HG02759 (cell line): ENCODE measurements at regions not wholly inside any gene's neighbourhood (a gene's known extent, or its start where the extent isn't known, plus 50 kb on each side); places are given as distances from the start of the nearest gene placed in this dataset.

Source experiments
- ATAC-seq: cut with Tn5 transposase; IDR thresholded peaks from one replicate; pipeline ENCODE4 v1.9.1; 2021; ENCODE audit warnings: mild to moderate bottlenecking, moderate library complexity; ENCODE audit not compliant: unreplicated experiment

GRCh38 chr16:6863135-6863534 lies 469.5 kb upstream of the RBFOX1 start:
- ATAC-seq: no peak

DNA sequence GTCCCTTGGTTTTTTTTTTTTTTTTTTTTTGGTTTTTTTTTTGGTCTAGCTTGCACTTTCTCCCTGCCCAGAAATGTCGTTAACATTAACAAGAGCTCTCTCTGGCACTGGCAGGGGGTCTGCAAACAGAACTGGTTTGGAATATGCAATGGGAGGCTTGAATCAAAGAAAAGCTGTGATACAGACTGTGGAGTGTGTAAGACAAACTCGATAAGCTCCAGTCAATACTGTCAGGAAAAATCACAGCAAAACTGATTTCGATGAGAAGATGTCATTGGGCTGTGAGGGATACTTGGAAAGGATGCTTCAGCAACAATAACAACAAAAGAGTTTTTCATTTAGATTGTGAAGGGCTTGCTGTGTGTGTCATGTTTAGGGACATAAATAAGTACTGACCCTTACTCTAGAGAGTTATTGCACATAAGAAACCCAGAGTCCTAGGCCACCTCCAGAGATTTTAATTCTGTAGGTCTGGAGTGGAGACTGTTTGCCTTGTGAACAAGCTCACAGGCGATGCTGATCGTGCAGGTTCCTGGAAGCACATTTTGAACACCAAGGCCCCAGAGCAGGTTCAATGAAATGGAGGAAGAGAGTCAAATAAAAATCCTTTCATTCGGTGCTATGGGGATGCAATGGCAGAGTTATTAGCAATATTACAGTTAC lies 470.7 kb upstream of the RBFOX1 start:
- no peak for ATAC-seq

- no peak for ATAC-seq
Measured at GRCh38 chr16:6861135-6861814, 471.4 kb upstream of the RBFOX1 start.

- no peak for ATAC-seq
Measured at GRCh38 chr16:6857575-6857974, 475.1 kb upstream of the RBFOX1 start.

GRCh38 chr16:6856578-6856977 lies 476.1 kb upstream of the RBFOX1 start:
- no peak for ATAC-seq

GRCh38 chr16:6853565-6853964 lies 479.1 kb upstream of the RBFOX1 start:
- no peak for ATAC-seq

DNA sequence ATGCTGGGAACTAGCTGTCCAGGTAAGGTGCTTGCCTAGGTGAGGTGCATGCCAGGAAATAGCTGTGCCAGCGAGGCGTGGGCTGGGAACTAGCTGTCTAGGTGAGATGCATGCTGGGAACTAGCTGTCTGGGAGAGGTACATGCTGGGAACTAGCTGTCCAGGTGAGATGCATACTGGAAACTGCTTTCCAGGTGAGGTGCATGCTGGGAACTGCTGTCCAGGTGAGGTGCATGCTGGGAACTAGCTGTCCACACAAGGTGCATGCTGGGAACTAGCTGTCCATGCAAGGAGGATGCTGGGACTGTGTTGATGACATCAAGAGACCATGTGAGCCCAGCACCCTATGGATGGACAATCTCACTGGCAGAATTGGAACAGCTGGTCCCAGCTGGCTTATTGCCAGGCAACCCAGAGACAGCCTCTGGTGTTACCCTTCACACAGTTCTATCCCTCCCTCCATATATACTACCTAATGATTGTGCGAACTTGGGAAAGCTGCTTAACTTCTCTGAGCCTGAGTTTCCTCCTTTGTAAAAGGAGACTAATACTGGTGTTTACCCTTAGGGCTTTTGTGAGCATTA lies 479.9 kb upstream of the RBFOX1 start:
- ATAC-seq: no peak

- ATAC-seq: no peak
Measured at GRCh38 chr16:6846452-6846851, 486.2 kb upstream of the RBFOX1 start.

DNA sequence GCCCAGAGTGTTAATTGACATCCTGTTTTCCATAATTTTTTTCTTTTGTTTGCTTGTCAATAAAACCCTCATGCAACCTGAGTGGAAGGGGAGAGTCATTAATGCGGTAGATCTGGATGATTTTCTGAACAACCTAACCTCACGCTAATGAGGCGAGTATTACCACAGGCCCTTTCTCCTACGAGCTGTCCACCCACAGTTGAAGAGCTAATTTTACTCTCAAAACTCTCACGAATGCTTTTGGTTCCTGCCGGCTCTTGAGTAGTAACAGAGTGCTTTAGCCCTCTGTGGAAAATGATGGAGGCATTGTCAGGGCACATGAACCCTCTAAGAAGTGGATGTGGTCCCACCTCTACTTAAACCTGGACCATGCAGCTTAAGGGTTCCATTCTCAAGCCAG lies 491.3 kb upstream of the RBFOX1 start:
- no peak for ATAC-seq

GRCh38 chr16:6837722-6838121 lies 494.9 kb upstream of the RBFOX1 start:
- ATAC-seq: no peak

- no peak for ATAC-seq
Measured at GRCh38 chr16:6836766-6837165, 495.9 kb upstream of the RBFOX1 start.

DNA sequence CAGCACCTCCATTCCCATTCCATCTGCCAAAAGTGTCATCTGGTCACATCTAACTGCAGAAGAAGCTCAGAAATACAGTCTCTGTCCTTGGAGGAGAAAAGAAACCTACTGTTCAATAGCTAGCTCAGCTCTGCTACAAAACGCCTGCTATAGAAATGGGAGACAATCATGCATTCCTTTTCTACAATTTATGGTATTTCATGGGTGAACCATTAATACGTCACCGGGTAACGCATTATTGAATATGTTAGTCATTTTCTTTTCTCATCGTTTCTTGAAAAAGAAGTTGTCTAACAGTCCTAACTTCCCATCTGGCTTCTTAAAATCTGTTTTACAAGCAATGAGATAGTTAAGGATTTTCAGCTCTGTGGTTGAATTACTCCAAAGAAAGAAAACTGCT lies 496.7 kb upstream of the RBFOX1 start:
- ATAC-seq: no peak

GRCh38 chr16:6835516-6835915 lies 497.1 kb upstream of the RBFOX1 start:
- no peak for ATAC-seq

GRCh38 chr16:6828690-6829089 lies 504.0 kb upstream of the RBFOX1 start:
- no peak for ATAC-seq

- no peak for ATAC-seq
Measured at GRCh38 chr16:6827931-6828330, 504.7 kb upstream of the RBFOX1 start.

DNA sequence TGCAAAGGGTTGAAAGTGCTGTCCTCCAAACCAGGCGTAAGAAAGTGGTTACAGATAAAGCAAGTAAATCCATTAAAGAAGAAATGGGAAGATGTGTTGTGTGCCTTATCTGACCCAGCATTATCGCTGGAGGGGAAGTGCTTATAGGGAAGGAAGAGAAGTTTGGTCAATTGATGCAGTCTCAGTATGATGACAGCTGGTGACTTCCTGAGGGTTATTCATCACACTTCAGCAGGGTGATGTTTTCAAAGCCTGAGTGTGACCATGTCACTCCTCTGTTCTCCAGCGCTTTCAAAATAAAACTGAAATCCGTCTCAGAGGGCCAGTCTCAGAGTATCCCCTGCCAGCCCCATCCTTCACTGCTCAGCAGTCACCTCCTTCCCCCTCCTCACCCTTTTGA lies 505.4 kb upstream of the RBFOX1 start:
- no peak for ATAC-seq

- ATAC-seq: no peak
Measured at GRCh38 chr16:6822041-6822440, 510.6 kb upstream of the RBFOX1 start.

- ATAC-seq: no peak
Measured at GRCh38 chr16:6804461-6804860, 528.2 kb upstream of the RBFOX1 start.

DNA sequence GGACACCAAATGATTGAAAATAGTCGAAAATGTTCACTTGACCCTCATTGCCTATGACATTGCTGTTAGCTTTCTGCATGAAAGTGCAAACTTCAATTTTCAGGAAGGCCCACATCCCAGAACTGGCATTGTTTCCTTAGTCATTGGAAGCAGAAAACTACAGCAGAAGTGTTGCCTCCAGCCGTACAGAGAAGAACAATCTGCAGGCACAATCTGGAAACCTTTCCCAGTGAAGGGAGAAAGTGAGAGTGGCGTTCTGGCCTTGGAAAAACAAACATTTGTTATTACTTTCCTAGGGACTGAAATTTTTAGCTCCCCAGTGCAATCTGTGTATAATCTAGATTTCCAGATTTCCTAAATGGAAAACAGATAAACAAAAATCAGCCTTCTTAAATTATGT lies 529.5 kb upstream of the RBFOX1 start:
- ATAC-seq: no peak

DNA sequence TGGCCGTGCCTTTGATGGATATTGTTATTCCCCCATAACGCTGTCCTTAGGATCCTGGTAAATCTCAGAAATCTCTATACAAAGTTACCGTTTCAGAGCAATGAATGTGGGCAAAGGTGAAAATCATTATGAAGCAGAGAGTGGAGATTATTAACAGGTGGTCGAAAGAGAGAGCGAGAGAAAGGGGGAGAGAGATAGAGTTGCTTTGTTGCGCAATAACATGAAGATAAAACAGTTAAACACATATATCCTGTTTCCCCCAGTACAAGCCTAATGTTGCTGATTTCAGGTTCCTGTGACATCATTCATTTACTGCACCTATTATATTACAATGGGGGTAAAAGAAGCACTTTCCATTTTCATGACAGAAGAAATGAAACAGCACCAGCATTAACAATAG lies 535.4 kb upstream of the RBFOX1 start:
- ATAC-seq: no peak

- no peak for ATAC-seq
Measured at GRCh38 chr16:6777624-6778023, 555.0 kb upstream of the RBFOX1 start.

- no peak for ATAC-seq
Measured at GRCh38 chr16:6775712-6776111, 556.9 kb upstream of the RBFOX1 start.
